Endothelial cell of umbilical vein (primary cell): ENCODE measurements at regions not wholly inside any gene's neighbourhood (a gene's known extent, or its start where the extent isn't known, plus 50 kb on each side); places are given as distances from the start of the nearest gene placed in this dataset.

Experiments used
- BruUV-seq: library from RNA; stranded (reverse); fragments of 400-500 nt; replicated peaks from 2 replicates; lab custom pipeline; 2021; lab: Mats Ljungman, UMichigan
- CTCF ChIA-PET: fragments of 300-600, 350-600 bp; sonication (Branson Sonifier 250); formaldehyde crosslinking; loops from one replicate; lab custom pipeline; 2021; ENCODE audit warnings: antibody characterized with exemption, inconsistent platforms; lab: Charles Lee
- POLR2A ChIA-PET: fragments of 300-600, 350-600 bp; sonication (Branson Sonifier 250); formaldehyde crosslinking; loops from one replicate; lab custom pipeline; 2021; ENCODE audit warnings: antibody characterized with exemption, inconsistent platforms; lab: Charles Lee
- DNase-seq: peaks from one replicate; pipeline ENCODE4 v3.0.0-alpha.2; 2011; ENCODE audit warnings: low read depth, low spot score
- FAIRE-seq: peaks from 2 replicates; lab custom pipeline; 2011; peaks lifted over from hg19 to GRCh38; lab: Jason Lieb, UNC
- H2AFZ ChIP-seq: 2 replicates; pipeline ENCODE4 v1.6.0; 2012; ENCODE audit warnings: low read depth, low read length, control low read depth, inconsistent platforms
- H3K27ac ChIP-seq: 2 replicates; pipeline ENCODE4 v1.5.1; 2011; ENCODE audit warnings: low read depth, mild to moderate bottlenecking, control low read depth, low read length, moderate library complexity; ENCODE audit not compliant: insufficient read depth
- H3K27me3 ChIP-seq, 2 experiments: 2 replicates each; pipeline versions ENCODE4 v1.6.0 to v1.6.1; 2011; ENCODE audit warnings: low read length in 2 of 2, mixed read lengths in 1 of 2; ENCODE audit not compliant: control insufficient read depth in 2 of 2, insufficient read depth in 2 of 2
- H3K36me3 ChIP-seq, 2 experiments: 2 replicates in 1 of 2; 3 replicates in 1 of 2; pipeline ENCODE4 v1.5.1; 2011; ENCODE audit warnings: low read length in 2 of 2, mild to moderate bottlenecking in 1 of 2, moderate library complexity in 1 of 2; ENCODE audit not compliant: control insufficient read depth in 2 of 2, insufficient read depth in 2 of 2; ENCODE audit errors: extremely low read depth in 1 of 2
- H3K4me1 ChIP-seq: 3 replicates; pipeline ENCODE4 v1.5.1; 2011; ENCODE audit warnings: mild to moderate bottlenecking, low read length; ENCODE audit not compliant: control insufficient read depth, insufficient read depth; ENCODE audit errors: extremely low read depth
- H3K4me2 ChIP-seq: 2 replicates; pipeline ENCODE4 v1.6.1; 2011; ENCODE audit warnings: low read length, control low read depth, mixed read lengths; ENCODE audit not compliant: insufficient read depth
- H3K4me3 ChIP-seq, 3 experiments: fragments of 200-600 bp in 1 of 3; sonication (generic), shearing (Covaris generic) in 1 of 3; replicated peaks in 1 of 3; 2 replicates each; pipeline ENCODE4 v1.5.1; 2011 to 2016; ENCODE audit warnings: control low read depth in 3 of 3, low read length in 3 of 3, mild to moderate bottlenecking in 2 of 3, inconsistent platforms in 1 of 3, low read depth in 1 of 3, moderate library complexity in 1 of 3; ENCODE audit not compliant: insufficient read depth in 1 of 3
- H3K79me2 ChIP-seq: 2 replicates; pipeline ENCODE4 v1.6.0; 2012; ENCODE audit warnings: low read length, inconsistent platforms; ENCODE audit not compliant: control insufficient read depth, insufficient read depth
- H3K9ac ChIP-seq: replicated peaks from 2 replicates; pipeline ENCODE3; 2011; ENCODE audit warnings: low read length, control low read depth; ENCODE audit not compliant: insufficient read depth; ENCODE audit errors: extremely low read depth
- H3K9me1 ChIP-seq: replicated peaks from 3 replicates; pipeline ENCODE4 v1.6.0; 2011; ENCODE audit warnings: mild to moderate bottlenecking, low read length; ENCODE audit not compliant: control insufficient read depth, insufficient read depth; ENCODE audit errors: extremely low read depth
- H3K9me3 ChIP-seq: replicated peaks from 2 replicates; pipeline ENCODE4 v1.5.1; 2012; ENCODE audit warnings: low read length, inconsistent platforms; ENCODE audit not compliant: control insufficient read depth, insufficient read depth
- H4K20me1 ChIP-seq: replicated peaks from 2 replicates; pipeline ENCODE3; 2011; ENCODE audit warnings: mild to moderate bottlenecking, low read length; ENCODE audit not compliant: control insufficient read depth, insufficient read depth; ENCODE audit errors: extremely low read depth
- CTCF ChIP-seq, 2 donors: IDR thresholded peaks; 1 replicate in 1 of 2; 2 replicates in 1 of 2; pipeline ENCODE4 v1.5.1; 2011; ENCODE audit warnings: low read length in 2 of 2, mild to moderate bottlenecking in 2 of 2, moderate library complexity in 2 of 2, control low read depth in 1 of 2, inconsistent platforms in 1 of 2, low read depth in 1 of 2; ENCODE audit not compliant: insufficient read depth in 1 of 2; ENCODE audit errors: extremely low read depth in 1 of 2
- EZH2 ChIP-seq: IDR thresholded peaks from 2 replicates; pipeline ENCODE4 v1.6.1; 2012; ENCODE audit warnings: borderline replicate concordance, low read depth, mild to moderate bottlenecking, moderate library complexity, low read length, inconsistent platforms; ENCODE audit not compliant: severe bottlenecking
- FOS ChIP-seq: IDR thresholded peaks from 2 replicates; pipeline ENCODE4 v1.6.1; 2011; ENCODE audit warnings: mild to moderate bottlenecking, low read length, moderate library complexity, borderline replicate concordance; ENCODE audit not compliant: insufficient read depth
- GATA2 ChIP-seq: IDR thresholded peaks from 2 replicates; pipeline ENCODE4 v1.7.0; 2011; ENCODE audit warnings: low read depth, mild to moderate bottlenecking, moderate library complexity, mixed read lengths, low read length; ENCODE audit not compliant: insufficient read length, insufficient read depth
- JUN ChIP-seq: IDR thresholded peaks from 2 replicates; pipeline ENCODE4 v1.6.1; 2011; ENCODE audit warnings: borderline replicate concordance, low read depth; ENCODE audit not compliant: insufficient read length, insufficient read depth
- MAX ChIP-seq: IDR thresholded peaks from 2 replicates; pipeline ENCODE4 v1.6.1; 2011; ENCODE audit not compliant: insufficient read depth, insufficient read length
- MYC ChIP-seq: IDR thresholded peaks from one replicate; pipeline ENCODE4 v1.6.1; 2011; ENCODE audit warnings: mild to moderate bottlenecking, low read depth, low read length
- POLR2A ChIP-seq: IDR thresholded peaks from 2 replicates; pipeline ENCODE4 v1.6.1; 2012; ENCODE audit warnings: low read depth, mild to moderate bottlenecking, control low read depth, low read length
- POLR2AphosphoS5 ChIP-seq: IDR thresholded peaks from 2 replicates; pipeline ENCODE4 v1.6.1; 2012; ENCODE audit warnings: low read depth, mild to moderate bottlenecking, control low read depth, low read length, moderate library complexity; ENCODE audit not compliant: insufficient read depth
- dilution Hi-C: fragments of 300-500 bp; cut with MboI; formaldehyde crosslinking; loops from one replicate; pipeline ENCODE4 v1.15.0; 2019; ENCODE audit warnings: low sequenced_read_pairs; ENCODE audit not compliant: extremely low pct_ligation_motif_present
- intact Hi-C: fragments of 100-400 bp; cut with micrococcal nuclease; formaldehyde crosslinking; loops from one replicate; pipeline ENCODE4 v1.10.0; 2022

- TF ChIP-seq POLR2AphosphoS5 (no peak), EZH2 (no peak), GATA2 (no peak), CTCF (IDR thresholded peaks at IDR 0.05; ENCODE audit: extremely low read depth in 1 of 2, insufficient read depth in 1 of 2, low read depth in 1 of 2, low read length in 2 of 2) (no peak), FOS (no peak), MYC (no peak), MAX (no peak), POLR2A (no peak), JUN (no peak)
- Histone ChIP-seq H3K4me2 (no peak overlapping the region), H3K27me3 (no peaks in the 10 kb centered on the region), H3K9ac (no peak overlapping the region), H3K36me3 (no peaks in the 10 kb centered on the region), H3K4me3 (no peak overlapping the region), H3K79me2 (no peaks in the 10 kb centered on the region), H3K4me1 (no peaks in the 10 kb centered on the region), H3K9me1 (no peaks in the 10 kb centered on the region), H2AFZ (no peak overlapping the region), H3K27ac (no peak overlapping the region), H3K9me3 (no peaks in the 10 kb centered on the region), H4K20me1 (no peaks in the 10 kb centered on the region)
- dilution Hi-C loops: no loop called here
- intact Hi-C loops: no loop called here
- no peak for FAIRE-seq
- no peak for DNase-seq
- ChIA-PET CTCF (interaction anchor here (0.9 kb wide), 1 partner anchor 13 kb away, joined by 3 read pairs; no protein-coding TSS in a partner anchor), POLR2A (no interaction called here)
- no TSS peak for BruUV-seq
Measured at GRCh38 chr3:139098391-139098790, 53.7 kb upstream of the PRR23C start.
